Nephron (organoid): ENCODE measurements at regions not wholly inside any gene's neighbourhood (a gene's known extent, or its start where the extent isn't known, plus 50 kb on each side); places are given as distances from the start of the nearest gene placed in this dataset.
"Not testable (repeated sequence)": the region's sequence is repeated elsewhere in the genome, so short reads cannot be mapped to it uniquely, and the experiment has no call there.

Experiments
- H3K27ac Mint-ChIP-seq, 3 experiments: 2 replicates each; pipeline ENCODE4 v1.8.0; 2020; ENCODE audit warnings: mixed read lengths in 3 of 3, mild to moderate bottlenecking in 2 of 3, moderate library complexity in 1 of 3
- H3K27me3 Mint-ChIP-seq: 2 replicates; pipeline ENCODE4 v1.8.0; 2021; ENCODE audit warnings: low read depth, mild to moderate bottlenecking, moderate library complexity, mixed read lengths
- H3K36me3 Mint-ChIP-seq: 2 replicates; pipeline ENCODE4 v1.8.0; 2020; ENCODE audit warnings: low read depth, mixed read lengths
- H3K4me1 Mint-ChIP-seq: 2 replicates; pipeline ENCODE4 v1.8.0; 2020; ENCODE audit warnings: mixed read lengths
- H3K4me3 Mint-ChIP-seq, 3 experiments: 2 replicates each; pipeline ENCODE4 v1.8.0; 2020; ENCODE audit warnings: mild to moderate bottlenecking in 3 of 3, mixed read lengths in 3 of 3, moderate library complexity in 2 of 3
- H3K9me3 Mint-ChIP-seq: 2 replicates; pipeline ENCODE4 v1.8.0; 2020; ENCODE audit warnings: mixed read lengths
- TF ChIP-seq, protein P1 (sequence below), 3 experiments: fragments of 200-600 bp; sonication (generic); IDR thresholded peaks; one replicate each; pipeline ENCODE4 v1.5.0; 2021; ENCODE audit warnings: antibody characterized with exemption in 3 of 3; ENCODE audit not compliant: unreplicated experiment in 3 of 3

DNA sequence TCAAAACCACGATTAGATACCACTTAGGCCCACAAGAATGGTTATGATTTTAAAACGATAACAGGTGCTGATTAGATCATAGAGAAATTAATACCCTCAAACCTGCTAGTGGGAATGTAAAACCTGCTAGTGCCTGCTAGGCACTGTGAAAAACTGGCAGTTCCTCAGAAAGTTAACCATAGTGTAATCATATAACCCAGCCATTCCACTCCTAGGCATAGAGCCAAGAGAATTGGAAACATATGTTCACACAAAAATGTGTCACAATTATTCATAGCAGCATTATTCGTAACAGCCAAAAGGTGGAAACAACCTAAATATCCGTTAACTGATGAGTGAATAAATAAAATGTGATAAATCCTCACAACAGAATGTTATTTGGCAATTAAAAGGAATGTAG, 122.2 kb upstream of the SYN3 start:
- H3K9me3 Mint-ChIP-seq, result peaks cover 14% of the 10 kb centered on the region
- H3K4me1 Mint-ChIP-seq, result peaks cover 5% of the 10 kb centered on the region

DNA sequence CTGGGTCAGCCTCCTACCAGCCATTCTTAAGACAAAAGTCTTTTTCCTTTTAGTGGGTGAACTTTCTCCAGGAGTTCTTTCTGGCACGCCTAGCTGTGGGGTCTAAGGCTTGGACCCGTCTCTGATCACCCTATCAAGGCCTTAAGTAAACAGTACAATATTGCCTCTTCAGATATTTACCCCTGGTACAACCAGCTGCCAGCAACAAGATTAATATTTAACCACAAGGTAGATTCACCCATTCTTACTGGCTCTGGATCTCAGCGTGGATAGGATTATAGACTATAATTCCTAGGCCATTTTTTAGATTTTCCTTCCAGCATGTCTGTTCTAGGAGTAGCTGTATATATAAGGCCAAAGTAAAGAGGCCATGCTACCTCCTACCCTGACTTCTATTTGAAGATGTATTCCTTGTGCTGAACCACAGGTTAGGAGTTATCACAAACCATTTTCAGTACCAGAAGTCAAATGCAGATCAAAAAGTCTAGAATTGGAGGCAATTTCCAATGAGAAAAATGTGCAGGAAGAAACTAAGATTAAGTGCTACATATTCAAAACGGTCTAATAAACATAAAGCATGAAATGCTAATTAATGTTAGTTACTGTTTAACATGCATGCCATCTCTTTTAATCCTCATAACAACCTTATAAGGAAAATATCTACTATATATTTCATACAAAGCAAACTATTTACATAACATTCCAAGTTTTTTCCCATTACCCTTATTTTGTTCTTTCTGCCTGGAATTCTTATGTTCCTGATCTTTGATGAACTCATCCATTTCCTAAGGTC, 110.0 kb upstream of the SYN3 start:
- Mint-ChIP-seq H3K9me3 (no peaks in the 10 kb centered on the region), H3K27ac (no peak overlapping the region), H3K4me1 (no peaks in the 10 kb centered on the region), H3K36me3 (no peaks in the 10 kb centered on the region), H3K27me3 (no peaks in the 10 kb centered on the region), H3K4me3 (no peak overlapping the region)
- TF ChIP-seq, protein P1, sequence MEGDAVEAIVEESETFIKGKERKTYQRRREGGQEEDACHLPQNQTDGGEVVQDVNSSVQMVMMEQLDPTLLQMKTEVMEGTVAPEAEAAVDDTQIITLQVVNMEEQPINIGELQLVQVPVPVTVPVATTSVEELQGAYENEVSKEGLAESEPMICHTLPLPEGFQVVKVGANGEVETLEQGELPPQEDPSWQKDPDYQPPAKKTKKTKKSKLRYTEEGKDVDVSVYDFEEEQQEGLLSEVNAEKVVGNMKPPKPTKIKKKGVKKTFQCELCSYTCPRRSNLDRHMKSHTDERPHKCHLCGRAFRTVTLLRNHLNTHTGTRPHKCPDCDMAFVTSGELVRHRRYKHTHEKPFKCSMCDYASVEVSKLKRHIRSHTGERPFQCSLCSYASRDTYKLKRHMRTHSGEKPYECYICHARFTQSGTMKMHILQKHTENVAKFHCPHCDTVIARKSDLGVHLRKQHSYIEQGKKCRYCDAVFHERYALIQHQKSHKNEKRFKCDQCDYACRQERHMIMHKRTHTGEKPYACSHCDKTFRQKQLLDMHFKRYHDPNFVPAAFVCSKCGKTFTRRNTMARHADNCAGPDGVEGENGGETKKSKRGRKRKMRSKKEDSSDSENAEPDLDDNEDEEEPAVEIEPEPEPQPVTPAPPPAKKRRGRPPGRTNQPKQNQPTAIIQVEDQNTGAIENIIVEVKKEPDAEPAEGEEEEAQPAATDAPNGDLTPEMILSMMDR (IDR thresholded peaks at IDR 0.05; ENCODE audit: unreplicated experiment in 3 of 3), result no peak

More for the DNA sequence above, 122.2 kb upstream of the SYN3 start:
- TF ChIP-seq, protein P1 (IDR thresholded peaks at IDR 0.05; ENCODE audit: unreplicated experiment in 3 of 3), result no peak
- H3K4me3 Mint-ChIP-seq, result no peak overlapping the region
- no peak overlapping the region for H3K27ac Mint-ChIP-seq
- peaks cover 5% of the 10 kb centered on the region for H3K27me3 Mint-ChIP-seq
- H3K36me3 Mint-ChIP-seq, result no peaks in the 10 kb centered on the region

DNA sequence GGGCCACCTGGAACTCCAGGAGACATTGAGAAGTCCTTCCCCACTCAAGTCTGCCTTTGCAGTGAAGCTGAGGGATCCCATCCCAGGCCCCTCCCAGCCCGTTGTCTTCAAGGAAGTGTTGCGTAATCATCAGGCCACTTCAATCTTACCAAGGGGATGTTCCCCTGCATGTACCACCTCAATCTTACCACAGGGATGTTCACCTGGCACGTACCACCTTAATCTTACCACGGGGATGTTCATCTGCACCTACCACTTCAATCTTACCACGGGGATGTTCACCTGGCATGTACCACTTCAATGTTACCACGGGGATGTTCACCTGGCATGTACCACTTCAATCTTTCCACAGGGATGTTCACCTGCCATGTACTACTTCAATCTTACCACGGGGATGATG, 108.0 kb upstream of the SYN3 start:
- Mint-ChIP-seq H3K4me1 (no peaks in the 10 kb centered on the region), H3K9me3 (no peaks in the 10 kb centered on the region), H3K27me3 (no peaks in the 10 kb centered on the region), H3K36me3 (no peaks in the 10 kb centered on the region), H3K4me3 (no peak overlapping the region), H3K27ac (no peak overlapping the region)
- TF ChIP-seq, protein P1 (IDR thresholded peaks at IDR 0.05; ENCODE audit: unreplicated experiment in 3 of 3), result no peak

DNA sequence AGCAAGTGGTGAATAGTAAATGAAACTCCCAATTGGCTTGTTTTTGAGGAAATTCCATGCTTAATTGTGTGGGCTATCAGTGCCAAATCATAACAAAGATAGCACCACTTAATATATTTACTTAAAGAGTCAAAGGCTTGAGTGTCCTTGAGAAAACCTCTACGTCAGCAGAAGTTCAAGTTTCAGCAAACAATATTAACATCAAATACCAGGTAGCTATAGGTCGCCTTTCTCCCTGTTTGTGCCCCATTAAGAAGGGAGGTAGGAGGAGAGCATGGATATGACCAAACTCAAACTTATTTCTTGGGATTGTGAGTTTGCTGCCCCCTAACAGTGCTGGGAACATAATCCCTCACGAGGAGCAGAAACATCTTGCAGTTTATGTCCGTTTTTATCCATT, 105.6 kb upstream of the SYN3 start:
- Mint-ChIP-seq H3K4me3 (no peak overlapping the region), H3K27ac (no peak overlapping the region), H3K36me3 (no peaks in the 10 kb centered on the region), H3K4me1 (no peaks in the 10 kb centered on the region), H3K9me3 (no peaks in the 10 kb centered on the region), H3K27me3 (peaks cover 3% of the 10 kb centered on the region)
- TF ChIP-seq, protein P1 (IDR thresholded peaks at IDR 0.05; ENCODE audit: unreplicated experiment in 3 of 3), result no peak

DNA sequence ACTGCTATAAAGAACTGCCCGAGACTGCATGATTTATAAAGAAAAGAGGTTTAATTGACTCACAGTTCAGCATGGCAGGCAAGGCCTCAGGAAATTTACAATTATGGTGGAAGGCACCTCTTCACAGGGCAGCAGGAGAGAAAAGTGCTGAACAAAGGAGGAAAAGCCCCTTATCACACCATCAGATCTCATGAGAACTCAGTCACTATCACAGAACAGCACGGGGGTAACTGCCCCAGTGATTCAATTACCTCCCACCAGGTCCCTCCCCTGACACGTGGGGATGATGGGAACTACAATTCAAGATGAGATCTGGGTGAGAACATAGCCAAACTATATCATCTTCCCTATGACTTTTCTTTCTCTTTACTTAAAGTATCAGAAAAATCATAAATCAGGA, 104.0 kb upstream of the SYN3 start:
- TF ChIP-seq, protein P1 (IDR thresholded peaks at IDR 0.05; ENCODE audit: unreplicated experiment in 3 of 3), result no peak
- Mint-ChIP-seq H3K27ac (no peak overlapping the region), H3K27me3 (peaks cover 3% of the 10 kb centered on the region), H3K9me3 (peaks cover 4% of the 10 kb centered on the region), H3K4me1 (no peaks in the 10 kb centered on the region), H3K36me3 (no peaks in the 10 kb centered on the region), H3K4me3 (no peak overlapping the region)

DNA sequence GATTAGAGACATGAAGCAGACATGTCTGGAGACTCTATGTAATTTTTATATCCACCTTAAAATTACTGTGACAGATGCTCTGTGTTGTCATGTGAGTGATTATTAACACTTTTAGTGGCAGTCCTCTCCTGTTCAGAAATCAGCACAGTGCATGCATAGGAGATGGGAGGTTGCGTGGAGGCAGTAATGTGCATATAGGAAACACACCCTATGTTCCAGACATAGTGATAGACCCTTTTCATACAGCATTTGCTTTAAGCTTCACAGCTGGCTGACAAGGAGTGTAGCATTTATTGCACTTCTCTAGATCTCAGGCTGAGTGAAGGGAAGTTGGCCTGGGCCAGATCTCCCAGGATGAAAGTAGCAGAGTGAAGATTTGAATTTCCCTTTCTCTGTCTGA, 102.3 kb upstream of the SYN3 start:
- H3K27me3 Mint-ChIP-seq, result peaks cover 3% of the 10 kb centered on the region
- H3K36me3 Mint-ChIP-seq, result no peaks in the 10 kb centered on the region
- H3K9me3 Mint-ChIP-seq, result peaks cover 9% of the 10 kb centered on the region
- H3K4me3 Mint-ChIP-seq, result no peak overlapping the region
- H3K27ac Mint-ChIP-seq, result no peak overlapping the region
- H3K4me1 Mint-ChIP-seq, result no peaks in the 10 kb centered on the region
- TF ChIP-seq, protein P1 (IDR thresholded peaks at IDR 0.05; ENCODE audit: unreplicated experiment in 3 of 3), result no peak

DNA sequence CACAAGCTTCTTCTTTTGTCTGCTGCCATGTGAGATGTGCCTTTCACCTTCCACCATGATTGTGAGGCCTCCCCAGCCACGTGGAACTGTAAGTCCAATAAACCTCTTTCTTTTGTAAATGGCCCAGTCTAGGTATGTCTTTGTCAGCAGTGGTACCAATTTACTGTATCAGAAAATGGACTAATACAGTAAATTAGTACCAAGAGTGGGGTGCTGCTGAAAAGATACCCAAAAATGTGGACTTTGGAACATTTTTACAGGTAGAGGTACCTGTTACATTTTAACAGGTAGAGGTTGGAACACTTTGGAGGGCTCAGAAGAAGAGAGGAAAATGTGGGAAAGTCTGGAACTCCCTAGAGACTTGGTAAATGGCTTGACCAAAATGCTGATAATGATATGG, 96.8 kb upstream of the SYN3 start:
- H3K4me3 Mint-ChIP-seq, H3K4me1 Mint-ChIP-seq, H3K36me3 Mint-ChIP-seq, H3K27me3 Mint-ChIP-seq, H3K27ac Mint-ChIP-seq: not testable (repeated sequence)
- peaks cover 16% of the 10 kb centered on the region for H3K9me3 Mint-ChIP-seq
